ENCODE measurements at regions not wholly inside any gene's neighbourhood (a gene's known extent, or its start where the extent isn't known, plus 50 kb on each side); places are given as distances from the start of the nearest gene placed in this dataset.

DNA sequence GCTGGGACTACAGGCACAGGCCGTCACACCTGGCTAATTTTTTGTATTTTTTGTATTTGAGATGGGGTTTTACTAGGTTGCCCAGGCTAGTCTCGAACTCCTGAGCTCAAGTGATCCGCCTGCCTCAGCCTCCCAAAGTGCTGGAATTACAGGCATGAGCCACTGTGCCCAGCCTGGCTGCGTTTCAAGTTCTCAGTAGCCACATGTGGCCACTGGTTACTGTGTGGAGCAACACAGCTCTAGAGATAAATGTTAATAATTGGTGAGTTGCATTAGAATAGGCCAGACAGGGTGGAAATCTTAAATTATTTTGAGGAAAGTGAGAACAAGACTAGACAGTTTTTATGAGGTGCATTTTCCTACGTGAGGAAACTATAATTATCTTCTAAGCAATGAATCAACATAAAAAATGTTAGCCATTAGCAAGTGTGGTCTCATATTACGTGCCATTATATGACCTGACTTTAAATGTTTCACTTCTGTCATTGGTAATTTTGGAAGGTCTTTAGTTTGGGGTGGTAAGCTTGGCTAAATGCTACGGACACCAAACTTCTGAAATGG, 129.6 kb downstream of the PLEKHG1 start (continued):
- TF ChIP-seq, protein P1, sequence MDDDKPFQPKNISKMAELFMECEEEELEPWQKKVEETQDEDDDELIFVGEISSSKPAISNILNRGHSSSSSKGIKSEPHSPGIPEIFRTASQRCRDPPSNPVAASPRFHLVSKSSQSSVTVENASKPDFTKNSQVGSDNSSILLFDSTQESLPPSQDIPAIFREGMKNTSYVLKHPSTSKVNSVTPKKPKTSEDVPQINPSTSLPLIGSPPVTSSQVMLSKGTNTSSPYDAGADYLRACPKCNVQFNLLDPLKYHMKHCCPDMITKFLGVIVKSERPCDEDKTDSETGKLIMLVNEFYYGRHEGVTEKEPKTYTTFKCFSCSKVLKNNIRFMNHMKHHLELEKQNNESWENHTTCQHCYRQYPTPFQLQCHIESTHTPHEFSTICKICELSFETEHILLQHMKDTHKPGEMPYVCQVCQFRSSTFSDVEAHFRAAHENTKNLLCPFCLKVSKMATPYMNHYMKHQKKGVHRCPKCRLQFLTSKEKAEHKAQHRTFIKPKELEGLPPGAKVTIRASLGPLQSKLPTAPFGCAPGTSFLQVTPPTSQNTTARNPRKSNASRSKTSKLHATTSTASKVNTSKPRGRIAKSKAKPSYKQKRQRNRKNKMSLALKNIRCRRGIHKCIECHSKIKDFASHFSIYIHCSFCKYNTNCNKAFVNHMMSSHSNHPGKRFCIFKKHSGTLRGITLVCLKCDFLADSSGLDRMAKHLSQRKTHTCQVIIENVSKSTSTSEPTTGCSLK (tag by site-specific recombination; IDR thresholded peaks at IDR 0.05) = no peak
- TF ChIP-seq ZNF146 (tag by site-specific recombination; IDR thresholded peaks at IDR 0.05) (no peak), SP3 (tag by site-specific recombination; IDR thresholded peaks at IDR 0.05) (no peak), ZNF292 (tag by site-specific recombination; IDR thresholded peaks at IDR 0.05; ENCODE audit: borderline replicate concordance, low read depth) (no peak), ZNF423 (tag by site-specific recombination; IDR thresholded peaks at IDR 0.05) (no peak), ZNF239 (tag by site-specific recombination; IDR thresholded peaks at IDR 0.05) (no peak), SCRT2 (tag by site-specific recombination; IDR thresholded peaks at IDR 0.05) (peak; percentile 63), ZNF157 (tag by site-specific recombination; IDR thresholded peaks at IDR 0.05) (no peak), ZNF248 (tag by site-specific recombination; IDR thresholded peaks at IDR 0.05) (no peak), ZNF791 (tag by site-specific recombination; IDR thresholded peaks at IDR 0.05) (no peak), ZNF561 (tag by site-specific recombination; IDR thresholded peaks at IDR 0.05; ENCODE audit: borderline replicate concordance) (no peak), ZNF701 (tag by site-specific recombination; IDR thresholded peaks at IDR 0.05) (no peak), ZFP41 (tag by site-specific recombination; IDR thresholded peaks at IDR 0.05; ENCODE audit: borderline replicate concordance) (no peak), ZNF629 (tag by site-specific recombination; IDR thresholded peaks at IDR 0.05) (peak; percentile 50), REPIN1 (tag by site-specific recombination; IDR thresholded peaks at IDR 0.05; ENCODE audit: low read depth) (no peak), ZNF510 (tag by site-specific recombination; IDR thresholded peaks at IDR 0.05; ENCODE audit: insufficient replicate concordance) (no peak), IKZF3 (tag by site-specific recombination; IDR thresholded peaks at IDR 0.05) (peak; percentile 71), ZFP3 (tag by site-specific recombination; IDR thresholded peaks at IDR 0.05; ENCODE audit: low read depth) (no peak)
- TF ChIP-seq, protein P2, sequence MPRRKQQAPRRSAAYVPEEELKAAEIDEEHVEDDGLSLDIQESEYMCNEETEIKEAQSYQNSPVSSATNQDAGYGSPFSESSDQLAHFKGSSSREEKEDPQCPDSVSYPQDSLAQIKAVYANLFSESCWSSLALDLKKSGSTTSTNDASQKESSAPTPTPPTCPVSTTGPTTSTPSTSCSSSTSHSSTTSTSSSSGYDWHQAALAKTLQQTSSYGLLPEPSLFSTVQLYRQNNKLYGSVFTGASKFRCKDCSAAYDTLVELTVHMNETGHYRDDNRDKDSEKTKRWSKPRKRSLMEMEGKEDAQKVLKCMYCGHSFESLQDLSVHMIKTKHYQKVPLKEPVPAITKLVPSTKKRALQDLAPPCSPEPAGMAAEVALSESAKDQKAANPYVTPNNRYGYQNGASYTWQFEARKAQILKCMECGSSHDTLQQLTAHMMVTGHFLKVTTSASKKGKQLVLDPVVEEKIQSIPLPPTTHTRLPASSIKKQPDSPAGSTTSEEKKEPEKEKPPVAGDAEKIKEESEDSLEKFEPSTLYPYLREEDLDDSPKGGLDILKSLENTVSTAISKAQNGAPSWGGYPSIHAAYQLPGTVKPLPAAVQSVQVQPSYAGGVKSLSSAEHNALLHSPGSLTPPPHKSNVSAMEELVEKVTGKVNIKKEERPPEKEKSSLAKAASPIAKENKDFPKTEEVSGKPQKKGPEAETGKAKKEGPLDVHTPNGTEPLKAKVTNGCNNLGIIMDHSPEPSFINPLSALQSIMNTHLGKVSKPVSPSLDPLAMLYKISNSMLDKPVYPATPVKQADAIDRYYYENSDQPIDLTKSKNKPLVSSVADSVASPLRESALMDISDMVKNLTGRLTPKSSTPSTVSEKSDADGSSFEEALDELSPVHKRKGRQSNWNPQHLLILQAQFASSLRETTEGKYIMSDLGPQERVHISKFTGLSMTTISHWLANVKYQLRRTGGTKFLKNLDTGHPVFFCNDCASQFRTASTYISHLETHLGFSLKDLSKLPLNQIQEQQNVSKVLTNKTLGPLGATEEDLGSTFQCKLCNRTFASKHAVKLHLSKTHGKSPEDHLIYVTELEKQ (tag by site-specific recombination; IDR thresholded peaks at IDR 0.05; ENCODE audit: borderline replicate concordance) = no peak; the same call in 1 of the 2 replicates
- TF ChIP-seq, protein P3, sequence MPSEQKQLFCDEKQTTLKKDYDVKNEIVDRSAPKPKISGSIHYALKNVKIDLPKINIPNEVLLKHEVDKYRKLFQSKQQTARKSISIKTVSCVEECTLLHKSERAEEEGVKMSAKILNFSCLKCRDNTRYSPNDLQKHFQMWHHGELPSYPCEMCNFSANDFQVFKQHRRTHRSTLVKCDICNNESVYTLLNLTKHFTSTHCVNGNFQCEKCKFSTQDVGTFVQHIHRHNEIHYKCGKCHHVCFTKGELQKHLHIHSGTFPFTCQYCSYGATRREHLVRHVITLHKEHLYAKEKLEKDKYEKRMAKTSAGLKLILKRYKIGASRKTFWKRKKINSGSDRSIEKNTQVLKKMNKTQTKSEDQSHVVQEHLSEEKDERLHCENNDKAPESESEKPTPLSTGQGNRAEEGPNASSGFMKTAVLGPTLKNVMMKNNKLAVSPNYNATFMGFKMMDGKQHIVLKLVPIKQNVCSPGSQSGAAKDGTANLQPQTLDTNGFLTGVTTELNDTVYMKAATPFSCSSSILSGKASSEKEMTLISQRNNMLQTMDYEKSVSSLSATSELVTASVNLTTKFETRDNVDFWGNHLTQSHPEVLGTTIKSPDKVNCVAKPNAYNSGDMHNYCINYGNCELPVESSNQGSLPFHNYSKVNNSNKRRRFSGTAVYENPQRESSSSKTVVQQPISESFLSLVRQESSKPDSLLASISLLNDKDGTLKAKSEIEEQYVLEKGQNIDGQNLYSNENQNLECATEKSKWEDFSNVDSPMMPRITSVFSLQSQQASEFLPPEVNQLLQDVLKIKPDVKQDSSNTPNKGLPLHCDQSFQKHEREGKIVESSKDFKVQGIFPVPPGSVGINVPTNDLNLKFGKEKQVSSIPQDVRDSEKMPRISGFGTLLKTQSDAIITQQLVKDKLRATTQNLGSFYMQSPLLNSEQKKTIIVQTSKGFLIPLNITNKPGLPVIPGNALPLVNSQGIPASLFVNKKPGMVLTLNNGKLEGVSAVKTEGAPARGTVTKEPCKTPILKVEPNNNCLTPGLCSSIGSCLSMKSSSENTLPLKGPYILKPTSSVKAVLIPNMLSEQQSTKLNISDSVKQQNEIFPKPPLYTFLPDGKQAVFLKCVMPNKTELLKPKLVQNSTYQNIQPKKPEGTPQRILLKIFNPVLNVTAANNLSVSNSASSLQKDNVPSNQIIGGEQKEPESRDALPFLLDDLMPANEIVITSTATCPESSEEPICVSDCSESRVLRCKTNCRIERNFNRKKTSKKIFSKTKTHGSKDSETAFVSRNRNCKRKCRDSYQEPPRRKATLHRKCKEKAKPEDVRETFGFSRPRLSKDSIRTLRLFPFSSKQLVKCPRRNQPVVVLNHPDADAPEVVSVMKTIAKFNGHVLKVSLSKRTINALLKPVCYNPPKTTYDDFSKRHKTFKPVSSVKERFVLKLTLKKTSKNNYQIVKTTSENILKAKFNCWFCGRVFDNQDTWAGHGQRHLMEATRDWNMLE (tag by site-specific recombination; conservative IDR thresholded peaks at IDR 0.05; ENCODE audit: low read depth) = no peak
- TF ChIP-seq, protein P4, sequence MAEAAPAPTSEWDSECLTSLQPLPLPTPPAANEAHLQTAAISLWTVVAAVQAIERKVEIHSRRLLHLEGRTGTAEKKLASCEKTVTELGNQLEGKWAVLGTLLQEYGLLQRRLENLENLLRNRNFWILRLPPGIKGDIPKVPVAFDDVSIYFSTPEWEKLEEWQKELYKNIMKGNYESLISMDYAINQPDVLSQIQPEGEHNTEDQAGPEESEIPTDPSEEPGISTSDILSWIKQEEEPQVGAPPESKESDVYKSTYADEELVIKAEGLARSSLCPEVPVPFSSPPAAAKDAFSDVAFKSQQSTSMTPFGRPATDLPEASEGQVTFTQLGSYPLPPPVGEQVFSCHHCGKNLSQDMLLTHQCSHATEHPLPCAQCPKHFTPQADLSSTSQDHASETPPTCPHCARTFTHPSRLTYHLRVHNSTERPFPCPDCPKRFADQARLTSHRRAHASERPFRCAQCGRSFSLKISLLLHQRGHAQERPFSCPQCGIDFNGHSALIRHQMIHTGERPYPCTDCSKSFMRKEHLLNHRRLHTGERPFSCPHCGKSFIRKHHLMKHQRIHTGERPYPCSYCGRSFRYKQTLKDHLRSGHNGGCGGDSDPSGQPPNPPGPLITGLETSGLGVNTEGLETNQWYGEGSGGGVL (tag by site-specific recombination; IDR thresholded peaks at IDR 0.05) = no peak
- TF ChIP-seq, protein P5, sequence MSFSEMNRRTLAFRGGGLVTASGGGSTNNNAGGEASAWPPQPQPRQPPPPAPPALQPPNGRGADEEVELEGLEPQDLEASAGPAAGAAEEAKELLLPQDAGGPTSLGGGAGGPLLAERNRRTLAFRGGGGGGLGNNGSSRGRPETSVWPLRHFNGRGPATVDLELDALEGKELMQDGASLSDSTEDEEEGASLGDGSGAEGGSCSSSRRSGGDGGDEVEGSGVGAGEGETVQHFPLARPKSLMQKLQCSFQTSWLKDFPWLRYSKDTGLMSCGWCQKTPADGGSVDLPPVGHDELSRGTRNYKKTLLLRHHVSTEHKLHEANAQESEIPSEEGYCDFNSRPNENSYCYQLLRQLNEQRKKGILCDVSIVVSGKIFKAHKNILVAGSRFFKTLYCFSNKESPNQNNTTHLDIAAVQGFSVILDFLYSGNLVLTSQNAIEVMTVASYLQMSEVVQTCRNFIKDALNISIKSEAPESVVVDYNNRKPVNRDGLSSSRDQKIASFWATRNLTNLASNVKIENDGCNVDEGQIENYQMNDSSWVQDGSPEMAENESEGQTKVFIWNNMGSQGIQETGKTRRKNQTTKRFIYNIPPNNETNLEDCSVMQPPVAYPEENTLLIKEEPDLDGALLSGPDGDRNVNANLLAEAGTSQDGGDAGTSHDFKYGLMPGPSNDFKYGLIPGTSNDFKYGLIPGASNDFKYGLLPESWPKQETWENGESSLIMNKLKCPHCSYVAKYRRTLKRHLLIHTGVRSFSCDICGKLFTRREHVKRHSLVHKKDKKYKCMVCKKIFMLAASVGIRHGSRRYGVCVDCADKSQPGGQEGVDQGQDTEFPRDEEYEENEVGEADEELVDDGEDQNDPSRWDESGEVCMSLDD (tag by site-specific recombination; IDR thresholded peaks at IDR 0.05) = no peak
- TF ChIP-seq, protein P6, sequence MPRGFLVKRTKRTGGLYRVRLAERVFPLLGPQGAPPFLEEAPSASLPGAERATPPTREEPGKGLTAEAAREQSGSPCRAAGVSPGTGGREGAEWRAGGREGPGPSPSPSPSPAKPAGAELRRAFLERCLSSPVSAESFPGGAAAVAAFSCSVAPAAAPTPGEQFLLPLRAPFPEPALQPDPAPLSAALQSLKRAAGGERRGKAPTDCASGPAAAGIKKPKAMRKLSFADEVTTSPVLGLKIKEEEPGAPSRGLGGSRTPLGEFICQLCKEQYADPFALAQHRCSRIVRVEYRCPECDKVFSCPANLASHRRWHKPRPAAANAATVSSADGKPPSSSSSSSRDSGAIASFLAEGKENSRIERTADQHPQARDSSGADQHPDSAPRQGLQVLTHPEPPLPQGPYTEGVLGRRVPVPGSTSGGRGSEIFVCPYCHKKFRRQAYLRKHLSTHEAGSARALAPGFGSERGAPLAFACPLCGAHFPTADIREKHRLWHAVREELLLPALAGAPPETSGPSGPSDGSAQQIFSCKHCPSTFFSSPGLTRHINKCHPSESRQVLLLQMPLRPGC (tag by site-specific recombination; IDR thresholded peaks at IDR 0.05) = no peak
